GM21717 (cell line): ENCODE measurements at regions not wholly inside any gene's neighbourhood (a gene's known extent, or its start where the extent isn't known, plus 50 kb on each side); places are given as distances from the start of the nearest gene placed in this dataset.

Experiments used
- ATAC-seq: cut with Tn5 transposase; IDR thresholded peaks from one replicate; pipeline ENCODE4 v1.9.1; 2021; ENCODE audit warnings: mild to moderate bottlenecking, moderate library complexity; ENCODE audit not compliant: unreplicated experiment

DNA sequence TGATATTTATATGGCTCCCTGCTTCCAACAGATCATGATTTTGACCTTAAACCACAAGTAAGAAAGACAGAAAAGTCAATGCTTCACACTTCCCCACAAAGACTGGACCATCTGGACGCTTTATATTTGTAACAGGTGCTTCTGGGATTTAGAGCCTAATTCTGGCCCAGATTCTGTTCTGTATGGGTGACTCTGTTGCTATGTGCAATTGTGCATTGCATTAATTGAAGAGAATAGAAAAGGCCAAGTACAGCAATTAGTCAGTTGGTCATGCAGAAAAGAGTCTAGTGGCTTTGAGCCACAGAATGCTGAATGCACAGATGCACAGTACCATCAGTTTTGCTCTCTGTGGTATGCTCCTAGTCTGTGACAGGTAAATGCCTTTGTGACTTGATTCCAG lies 657.4 kb upstream of the ATXN8OS start:
- ATAC-seq, result no peak

GRCh38 chr13:69425235-69425634 lies 682.4 kb upstream of the ATXN8OS start:
- no peak for ATAC-seq

DNA sequence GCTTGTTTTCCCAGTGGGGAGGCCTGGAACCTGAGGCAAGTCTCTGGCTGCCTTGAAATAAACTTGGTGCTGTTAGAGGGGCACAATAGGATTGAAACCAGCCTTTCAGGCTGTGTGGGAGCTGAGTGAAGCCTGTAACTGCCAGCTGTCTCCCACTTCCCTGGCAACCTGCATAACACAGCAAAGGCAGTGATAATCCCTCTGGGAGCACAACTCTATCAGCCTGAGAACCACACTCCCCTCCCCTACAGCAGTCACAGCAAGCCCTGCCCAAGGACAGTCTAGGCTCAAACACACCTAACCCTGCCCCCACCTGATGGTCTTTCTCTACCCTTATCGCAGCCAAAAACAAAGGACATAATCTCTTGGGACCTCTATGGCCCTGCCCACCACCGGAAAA lies 683.8 kb upstream of the ATXN8OS start:
- ATAC-seq, result no peak

DNA sequence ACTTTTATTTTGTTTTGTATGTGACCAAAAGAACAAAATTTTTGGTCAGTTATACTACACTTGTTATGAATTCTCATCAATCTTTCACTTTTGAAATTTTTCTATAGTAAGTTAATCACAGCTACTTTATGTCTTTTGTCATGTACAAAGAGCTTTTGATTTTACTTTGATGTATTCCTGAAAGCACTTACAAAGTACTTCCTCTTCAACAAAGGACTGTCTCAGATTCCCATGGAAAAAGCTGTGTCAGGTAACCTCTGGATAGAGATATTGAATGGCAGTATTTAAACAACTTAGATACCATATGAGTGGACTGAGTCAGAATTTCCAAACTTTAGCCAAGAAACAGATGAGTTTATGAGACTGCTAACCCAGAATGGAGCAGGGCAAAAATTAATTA lies 689.3 kb upstream of the ATXN8OS start:
- ATAC-seq, result no peak

GRCh38 chr13:69410761-69411160 lies 696.9 kb upstream of the ATXN8OS start:
- no peak for ATAC-seq

GRCh38 chr13:69391756-69392155 lies 715.9 kb upstream of the ATXN8OS start:
- no peak for ATAC-seq

DNA sequence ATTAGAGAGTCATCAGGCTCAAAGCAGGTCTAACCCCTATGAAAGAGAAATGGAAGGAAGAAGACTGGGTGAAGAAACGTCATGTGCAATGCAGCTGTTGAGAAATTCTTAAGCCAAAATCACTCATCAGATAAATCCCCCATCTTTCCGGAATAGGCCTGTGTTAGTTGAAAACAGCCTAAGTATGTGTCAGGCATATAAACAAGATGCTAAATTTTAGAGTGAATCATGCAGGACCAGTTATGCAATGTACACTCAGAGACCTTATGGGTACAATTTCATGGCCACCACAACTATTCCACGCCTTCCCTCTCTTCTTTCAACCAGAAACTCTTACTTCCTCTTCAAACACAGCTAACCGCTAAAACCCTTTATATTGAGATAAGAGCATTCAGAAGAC lies 717.7 kb upstream of the ATXN8OS start:
- ATAC-seq, result no peak

DNA sequence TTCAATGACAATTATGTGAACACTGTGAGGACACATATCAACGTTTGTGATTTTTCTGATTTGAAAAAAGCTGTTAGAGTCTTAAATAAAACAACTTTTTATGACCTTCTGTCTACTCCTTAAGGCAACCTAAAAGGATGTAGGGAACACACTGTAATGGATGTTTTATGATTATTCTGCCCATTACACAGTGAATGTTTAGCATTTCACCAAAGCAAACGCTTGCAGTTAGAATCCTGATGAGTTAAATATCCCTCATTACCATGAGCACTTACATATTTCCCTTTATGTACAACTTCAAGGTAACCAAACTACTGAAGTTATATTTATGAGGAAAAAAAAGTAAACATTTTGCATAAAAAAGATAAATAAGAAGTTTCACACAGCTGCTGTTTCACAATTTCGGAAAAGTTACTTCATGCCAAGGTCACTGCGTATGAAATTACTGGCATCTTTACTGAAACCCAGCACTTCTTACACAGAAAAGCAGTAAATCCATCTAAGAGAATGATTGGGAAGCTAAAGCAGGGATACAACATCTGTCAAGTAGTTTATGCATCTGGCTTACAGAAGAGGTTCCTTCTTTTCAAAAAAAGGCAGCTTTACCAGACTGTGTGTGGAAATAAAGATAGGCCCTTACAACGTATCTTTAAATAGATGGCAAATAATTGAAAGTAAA lies 733.7 kb upstream of the ATXN8OS start:
- ATAC-seq, result no peak

DNA sequence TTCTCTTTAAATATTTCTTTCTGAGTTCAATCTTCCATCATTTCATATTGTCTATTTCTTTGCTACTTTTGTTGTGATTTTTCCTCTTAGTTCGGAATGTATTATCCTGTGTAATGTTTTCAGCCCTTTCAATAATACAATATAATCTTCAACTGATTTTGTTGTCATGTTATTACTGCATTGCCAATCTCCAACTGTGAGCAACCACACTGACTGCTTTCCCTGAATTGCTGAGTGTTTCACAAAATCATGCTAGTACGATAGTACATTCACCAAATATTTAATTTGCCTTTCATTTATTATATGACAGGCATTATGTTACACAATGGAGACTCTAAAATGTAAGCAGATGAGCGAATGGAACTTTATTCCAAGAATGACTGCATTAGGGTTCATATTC lies 744.3 kb upstream of the ATXN8OS start:
- ATAC-seq, result no peak

- no peak for ATAC-seq
These were observed 776.4 kb upstream of the ATXN8OS start for GRCh38 chr13:69331245-69331644.

GRCh38 chr13:69324090-69324886 lies 783.3 kb upstream of the ATXN8OS start:
- no peak for ATAC-seq

DNA sequence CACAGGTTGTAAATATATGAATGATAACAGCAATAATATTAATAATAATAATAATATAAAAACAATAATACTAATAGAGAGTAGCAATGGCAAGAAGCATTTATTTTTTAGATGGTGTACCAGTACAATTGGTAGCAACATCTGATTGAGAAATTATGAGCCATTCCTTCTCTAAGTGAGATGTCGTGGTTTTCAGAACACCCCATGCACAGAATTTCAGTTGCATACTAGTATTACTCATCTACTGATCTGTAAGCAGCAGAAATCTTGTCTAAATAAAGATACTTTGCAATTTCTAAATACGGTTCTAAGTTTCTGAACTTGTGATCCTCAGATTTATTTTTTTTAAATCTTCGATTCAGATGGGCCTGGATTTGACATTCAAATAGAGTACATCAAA lies 788.0 kb upstream of the ATXN8OS start:
- ATAC-seq, result no peak

DNA sequence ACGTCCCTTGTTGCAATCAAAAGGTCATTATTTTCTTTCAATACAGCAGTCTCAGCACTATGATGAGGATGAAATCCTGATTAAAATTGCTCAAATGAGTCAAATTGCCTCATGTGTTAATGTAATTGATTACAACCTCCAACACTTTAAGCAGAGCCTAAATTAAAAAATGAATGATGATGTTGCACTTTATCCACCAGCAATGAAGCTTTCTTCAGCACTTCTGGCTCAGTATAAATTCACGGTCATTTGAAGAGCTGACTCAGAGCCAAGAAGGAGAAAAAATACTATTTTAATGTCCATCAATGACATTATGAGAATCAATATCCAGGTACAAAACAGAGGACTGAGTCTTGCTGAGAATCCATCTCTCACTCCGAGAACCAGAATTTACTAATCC lies 792.6 kb upstream of the ATXN8OS start:
- no peak for ATAC-seq

GRCh38 chr13:69306766-69307165 lies 800.9 kb upstream of the ATXN8OS start:
- no peak for ATAC-seq

GRCh38 chr13:69300131-69300530 lies 807.5 kb upstream of the ATXN8OS start:
- no peak for ATAC-seq

GRCh38 chr13:69296130-69296529 lies 811.5 kb upstream of the ATXN8OS start:
- no peak for ATAC-seq

- ATAC-seq, result peak; percentile 54
These were observed 814.7 kb upstream of the ATXN8OS start for GRCh38 chr13:69292789-69293425.

GRCh38 chr13:69291292-69291906 lies 816.2 kb upstream of the ATXN8OS start:
- no peak for ATAC-seq

DNA sequence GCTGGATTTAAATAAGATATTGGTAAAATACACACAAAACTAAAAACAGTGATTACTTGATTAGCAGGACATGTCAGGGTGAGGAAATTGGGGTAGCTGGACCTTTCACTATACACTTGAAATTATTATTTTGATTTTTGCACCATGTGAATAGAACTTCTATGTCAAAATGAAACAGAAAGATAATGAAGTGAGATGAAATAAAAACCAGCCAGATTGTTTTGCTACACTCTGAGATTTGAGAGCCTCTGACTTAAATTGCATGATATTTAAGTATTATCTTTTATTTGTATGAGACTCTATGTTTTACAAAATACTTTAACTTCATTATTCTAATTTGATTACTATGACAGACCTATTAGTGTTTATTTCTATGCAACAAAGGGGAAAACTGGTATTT lies 819.6 kb upstream of the ATXN8OS start:
- ATAC-seq, result no peak

GRCh38 chr13:69287050-69287698 lies 820.5 kb upstream of the ATXN8OS start:
- ATAC-seq, result peak; percentile 84

DNA sequence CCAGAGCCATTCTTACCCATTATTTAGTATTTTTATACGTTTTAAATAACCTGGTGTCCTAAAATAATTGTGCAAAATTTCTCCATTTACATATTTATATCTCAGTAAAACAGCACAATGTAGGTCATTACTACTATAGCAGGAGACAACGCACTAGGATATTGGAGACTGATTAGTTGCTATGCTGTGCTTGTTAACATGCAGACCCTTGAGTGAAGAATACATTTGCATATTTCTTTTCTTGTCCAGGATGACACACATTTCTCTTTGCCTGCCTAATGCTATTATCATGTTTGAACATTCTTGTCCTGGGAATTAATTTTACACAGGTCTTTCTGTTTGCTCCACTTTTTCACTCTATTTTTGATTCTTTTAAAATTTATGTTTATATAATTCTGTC lies 823.8 kb upstream of the ATXN8OS start:
- ATAC-seq, result no peak
